Stimulated activated CD8-positive, alpha-beta memory T cell treated with anti-CD3 and anti-CD28 coated beads, Interleukin-15, amount 100 ng/mL, for 24 hours (primary cell): ENCODE measurements at regions not wholly inside any gene's neighbourhood (a gene's known extent, or its start where the extent isn't known, plus 50 kb on each side); places are given as distances from the start of the nearest gene placed in this dataset.

Source experiments
- DNase-seq: peaks from one replicate; pipeline ENCODE4 v3.0.0-alpha.2; 2020; ENCODE audit warnings: low read depth

DNA sequence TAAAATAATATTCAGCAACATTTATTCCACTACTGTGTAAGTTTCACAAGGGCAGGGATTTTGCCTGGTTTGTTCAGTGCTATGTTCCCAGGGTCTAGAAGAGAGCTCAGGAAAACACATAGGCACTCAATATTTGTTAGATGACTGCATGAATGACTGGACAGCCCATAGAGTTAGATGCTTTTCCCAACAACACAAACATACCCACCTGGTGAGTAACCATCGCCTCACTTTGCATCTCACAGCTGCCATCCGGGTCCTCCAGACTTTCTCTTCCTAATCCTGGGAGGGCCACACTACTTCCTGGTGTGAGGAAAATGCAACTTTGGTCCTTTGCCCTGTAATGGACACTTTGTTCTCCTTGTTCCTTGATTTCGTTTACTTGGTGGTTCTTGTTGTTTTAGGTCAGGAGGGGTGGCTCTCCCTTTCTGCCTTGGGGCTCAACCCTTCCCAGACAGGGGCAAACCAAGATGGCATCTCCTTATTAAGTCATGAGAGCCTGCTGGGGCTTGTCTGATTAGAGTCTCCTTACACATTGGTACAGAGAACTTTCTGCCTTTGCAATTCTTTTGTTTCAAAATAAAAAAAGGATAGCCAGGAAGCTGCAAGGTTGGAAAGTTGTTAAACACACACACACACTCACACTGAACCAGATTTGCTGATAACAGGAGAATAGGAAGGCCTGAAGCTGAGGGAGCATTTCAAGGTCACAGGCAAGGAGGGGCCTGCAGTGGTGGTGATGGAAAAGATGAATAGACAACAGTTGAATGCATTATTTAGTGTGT, 190.6 kb downstream of the MID1IP1 start:
- DNase-seq: no peak

DNA sequence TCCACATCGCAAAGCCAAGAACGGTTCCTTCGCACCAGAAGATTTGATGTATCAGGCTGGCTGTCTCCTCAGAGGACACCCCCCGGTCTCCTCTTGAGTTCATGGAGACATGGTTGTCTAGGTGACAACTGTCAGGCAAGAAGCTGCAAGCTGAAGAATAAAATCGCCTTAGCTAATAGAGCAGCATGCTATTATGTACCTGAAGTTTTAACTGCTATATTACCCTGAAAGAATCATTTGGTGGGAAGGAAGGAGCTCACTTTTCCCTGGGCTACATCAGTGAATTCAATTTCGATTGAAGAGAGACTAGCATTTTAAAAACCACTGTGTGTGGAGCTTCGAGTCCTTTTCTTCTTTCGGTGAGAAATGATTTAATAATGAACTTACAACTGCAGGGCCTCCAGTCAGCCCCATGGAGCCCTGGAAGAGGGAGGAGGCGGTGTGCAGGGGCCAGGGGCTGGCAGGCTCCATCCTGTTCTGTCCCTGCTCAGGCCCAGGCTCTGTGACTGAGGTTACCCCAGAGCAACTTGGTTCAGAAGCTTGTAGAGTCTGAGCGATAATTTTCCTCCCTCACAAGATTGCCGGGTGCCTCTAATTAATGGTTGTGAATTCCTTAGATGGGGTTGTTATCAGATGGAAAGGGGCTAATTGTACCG, 191.3 kb downstream of the MID1IP1 start:
- no peak for DNase-seq

DNA sequence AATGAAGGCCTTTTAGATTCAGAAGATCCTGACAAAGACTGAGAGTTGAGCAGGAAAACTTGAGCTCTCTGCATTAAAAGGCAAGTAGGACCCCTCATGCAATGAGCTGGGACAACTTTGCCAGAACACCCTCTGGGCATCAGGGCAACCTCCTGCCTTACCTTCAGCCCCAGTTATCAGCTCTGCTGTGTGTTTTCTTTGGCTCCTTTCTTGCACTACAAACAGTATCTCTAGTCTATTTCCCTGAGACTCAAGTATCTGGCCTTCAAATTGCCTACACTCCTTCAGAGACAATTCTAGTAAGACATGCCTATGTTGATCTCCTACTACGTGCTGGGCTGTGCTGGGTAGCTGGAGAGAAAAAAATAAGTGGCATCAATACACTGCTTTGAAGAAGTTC, 192.2 kb downstream of the MID1IP1 start:
- DNase-seq: no peak

DNA sequence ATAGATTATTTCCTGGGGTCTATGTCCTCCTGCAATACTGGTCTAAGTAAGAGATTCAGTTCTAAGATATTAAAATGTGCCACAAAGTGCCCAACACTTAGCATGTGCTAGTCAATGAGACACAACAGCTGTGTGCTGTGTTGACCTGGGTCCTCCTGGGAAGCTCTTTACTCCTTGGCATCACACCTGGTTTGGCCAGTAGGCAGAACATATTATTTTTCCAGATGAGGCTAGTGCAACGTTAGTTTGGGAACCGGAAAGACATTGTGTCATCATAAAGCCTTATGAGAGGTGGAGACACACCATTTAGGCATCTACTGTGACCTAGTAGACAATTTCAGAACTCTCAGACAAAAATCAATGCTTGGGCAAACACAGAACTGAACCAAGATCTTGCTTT, 197.8 kb downstream of the MID1IP1 start:
- DNase-seq: no peak

DNA sequence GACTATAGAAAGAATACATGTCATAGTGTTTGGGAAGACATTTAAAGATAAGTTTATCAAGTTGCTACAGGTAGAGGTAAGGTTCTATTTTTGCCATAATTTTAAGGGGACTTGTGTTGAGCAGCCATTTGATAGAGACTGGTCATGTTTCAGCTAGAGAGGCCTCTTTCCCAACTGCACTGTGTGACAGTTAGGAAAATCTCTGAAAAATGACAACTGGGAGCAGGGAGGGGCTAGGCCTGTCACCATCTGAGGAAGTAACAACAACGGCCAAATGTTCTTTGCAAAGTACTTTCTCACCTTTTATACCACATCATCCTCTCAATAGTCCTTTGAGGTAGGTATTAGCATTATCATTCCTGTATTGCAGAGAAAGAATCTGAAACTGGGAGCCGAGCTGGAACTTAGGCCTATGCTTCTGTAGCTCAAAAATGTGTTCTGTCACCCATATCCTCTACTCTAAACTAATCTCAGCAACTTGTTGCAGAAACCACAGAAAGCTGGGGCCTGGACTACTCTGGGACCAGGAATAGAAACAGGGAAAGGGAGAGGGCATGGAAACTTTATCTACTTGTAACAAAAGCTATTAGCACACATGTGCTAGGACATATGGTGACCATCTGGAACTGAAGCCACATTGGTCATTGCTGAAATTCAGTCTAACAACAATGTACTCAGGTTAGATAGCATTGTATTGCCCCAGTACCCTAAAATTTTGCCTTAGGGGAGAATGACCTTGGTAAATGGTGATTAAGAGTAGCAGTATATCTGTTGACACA, 198.9 kb downstream of the MID1IP1 start:
- DNase-seq: no peak

DNA sequence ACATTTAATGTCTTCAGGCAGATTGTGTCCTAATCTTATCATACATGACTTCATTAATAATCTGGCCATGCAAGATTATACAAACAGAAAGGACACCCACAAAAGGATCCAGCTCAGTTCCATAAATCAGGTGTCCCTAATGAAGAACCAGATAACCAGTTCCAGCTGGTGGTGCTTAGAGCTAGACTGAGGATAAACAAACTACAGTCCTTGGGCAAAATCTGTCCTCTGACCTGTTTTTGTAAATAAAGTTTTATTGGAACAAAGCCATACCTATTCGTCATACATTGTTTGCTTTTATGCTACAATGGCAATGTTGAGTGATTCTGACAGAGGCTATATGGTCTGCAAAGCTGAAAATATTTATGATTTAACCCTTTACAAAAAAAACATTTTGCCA, 199.5 kb downstream of the MID1IP1 start:
- DNase-seq: no peak

DNA sequence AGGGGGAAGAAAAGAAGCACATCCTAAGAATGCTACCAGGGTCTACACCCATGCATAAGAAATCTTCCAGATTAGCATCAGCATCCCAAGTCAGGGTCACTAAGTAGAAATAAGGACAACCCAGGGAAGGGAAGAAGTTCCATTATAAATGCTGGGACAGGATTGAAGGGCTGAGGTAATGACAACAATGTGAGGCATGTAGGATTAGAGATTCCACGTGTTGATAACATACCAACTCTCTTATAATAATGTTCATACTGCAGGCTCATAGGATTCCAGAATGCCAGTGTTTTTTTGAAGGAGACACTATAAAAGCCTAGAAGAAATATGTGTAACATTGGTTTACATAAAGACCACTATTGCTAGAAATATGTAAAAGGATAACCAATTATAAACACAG, 201.2 kb downstream of the MID1IP1 start:
- no peak for DNase-seq

DNA sequence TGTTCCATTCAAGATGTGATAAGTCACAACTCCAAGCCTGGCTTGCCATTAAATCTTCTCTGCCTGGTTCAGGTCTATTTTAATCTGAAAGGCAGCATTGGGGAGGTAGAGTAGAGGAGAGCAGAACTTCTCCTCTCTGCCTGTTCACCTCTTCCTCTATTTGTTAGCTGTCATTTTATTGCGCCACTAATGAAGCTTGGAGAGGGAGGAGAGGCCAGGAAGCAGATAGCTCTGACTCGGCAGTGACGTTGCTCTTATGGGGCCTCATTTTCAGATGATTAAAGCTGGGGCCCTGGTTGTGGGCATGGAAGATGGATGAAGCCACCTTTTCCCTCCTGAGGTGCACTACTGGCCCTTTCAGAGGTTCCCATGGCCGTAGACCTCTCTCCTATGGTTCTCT, 207.3 kb downstream of the MID1IP1 start:
- DNase-seq: no peak

DNA sequence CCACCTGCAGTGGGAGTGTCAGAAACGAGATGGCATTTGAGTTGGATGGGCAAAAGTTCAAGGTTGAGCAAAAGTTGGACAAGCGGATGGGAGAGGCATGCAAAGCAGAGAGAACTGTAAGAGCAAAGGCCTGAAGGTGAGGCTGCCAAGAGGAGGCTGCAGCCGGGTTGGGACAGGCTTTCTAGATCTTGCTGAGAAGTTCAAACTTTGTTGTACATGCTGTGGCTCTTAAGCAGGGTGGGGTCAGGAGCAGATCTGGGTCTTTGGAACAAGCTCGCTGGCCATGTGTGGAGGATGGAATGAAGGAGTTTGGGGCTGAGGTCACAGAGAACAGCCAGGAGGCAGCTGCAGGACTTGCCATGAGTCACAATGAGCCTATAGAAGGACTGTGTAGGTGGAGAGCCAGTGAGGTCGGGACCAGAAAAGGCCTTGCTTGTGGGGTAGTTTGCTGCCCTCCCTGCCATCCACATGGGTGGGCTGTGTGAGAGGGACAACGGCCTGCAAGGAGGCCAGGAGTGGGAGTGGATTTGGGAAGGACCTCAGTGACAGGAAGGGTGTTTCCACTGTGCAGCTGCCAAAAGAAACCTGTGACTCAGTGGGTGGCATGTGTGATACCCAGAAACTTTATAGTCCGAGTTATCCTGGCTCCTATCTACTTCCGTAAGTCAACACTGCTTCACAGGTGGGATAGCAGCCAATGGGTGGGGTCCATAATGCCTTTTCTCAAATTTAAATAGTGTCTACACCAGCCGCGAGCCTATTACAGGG, 210.4 kb downstream of the MID1IP1 start:
- no peak for DNase-seq

DNA sequence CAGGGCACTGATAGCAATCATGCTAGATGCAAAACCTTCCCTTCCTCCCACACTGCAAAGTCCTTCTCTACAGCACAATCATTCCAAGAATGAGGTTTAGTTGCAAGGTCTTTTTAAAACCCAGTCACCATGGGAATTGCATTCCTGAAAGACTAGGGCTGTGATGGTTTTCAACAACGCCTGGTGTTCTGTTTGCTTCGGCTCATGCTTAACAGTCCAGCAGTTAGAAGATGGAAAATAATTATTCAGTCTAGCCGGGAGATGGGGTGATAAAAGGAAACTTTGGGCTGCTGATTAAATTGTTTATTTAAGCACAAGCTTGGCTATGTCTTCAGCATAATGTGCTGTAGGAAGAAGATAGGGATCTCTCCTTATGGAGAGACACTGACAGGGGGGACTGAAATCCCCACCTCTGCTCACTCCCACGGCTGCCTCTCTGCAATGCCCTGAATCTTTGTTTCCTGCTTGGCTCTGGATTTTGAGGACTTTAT, 211.4 kb downstream of the MID1IP1 start:
- DNase-seq: no peak

DNA sequence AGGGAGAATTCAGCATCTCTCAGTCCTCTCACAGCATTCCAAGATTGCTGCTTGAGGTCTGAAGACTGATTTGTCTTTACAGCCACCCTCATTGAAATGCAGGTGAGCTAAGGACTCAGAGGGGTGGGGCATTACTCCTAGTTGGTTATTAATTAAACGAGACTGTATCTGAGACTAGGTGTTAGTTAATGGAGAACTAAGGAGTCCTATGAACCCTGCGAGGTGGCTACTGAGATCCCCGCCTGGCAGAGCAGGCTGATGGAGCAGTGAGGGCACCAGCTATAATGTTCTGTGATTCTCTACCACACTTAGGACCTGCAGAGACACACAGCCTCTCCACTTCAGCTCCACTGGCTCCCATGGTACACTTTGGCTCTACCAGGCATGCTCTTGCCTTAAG, 215.3 kb downstream of the MID1IP1 start:
- DNase-seq: no peak

DNA sequence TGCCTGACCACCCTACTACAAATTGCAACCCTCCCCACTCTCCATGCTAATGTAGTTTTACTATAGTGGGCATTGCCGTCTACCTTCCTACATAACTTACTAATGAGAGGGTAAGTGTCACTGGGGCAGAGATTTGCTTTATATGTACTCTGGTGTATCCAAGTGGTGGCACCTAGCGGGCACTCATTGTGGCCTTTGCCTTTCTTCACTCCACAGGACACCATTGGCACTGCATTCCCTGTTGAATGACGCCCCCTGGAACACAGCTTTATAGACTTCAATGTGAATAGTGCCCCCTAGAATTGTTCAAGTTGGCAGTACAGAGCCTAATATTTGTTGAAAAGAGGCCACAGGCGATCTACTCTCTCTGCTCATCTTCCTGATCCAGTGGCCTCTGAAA, 215.8 kb downstream of the MID1IP1 start:
- DNase-seq: no peak

DNA sequence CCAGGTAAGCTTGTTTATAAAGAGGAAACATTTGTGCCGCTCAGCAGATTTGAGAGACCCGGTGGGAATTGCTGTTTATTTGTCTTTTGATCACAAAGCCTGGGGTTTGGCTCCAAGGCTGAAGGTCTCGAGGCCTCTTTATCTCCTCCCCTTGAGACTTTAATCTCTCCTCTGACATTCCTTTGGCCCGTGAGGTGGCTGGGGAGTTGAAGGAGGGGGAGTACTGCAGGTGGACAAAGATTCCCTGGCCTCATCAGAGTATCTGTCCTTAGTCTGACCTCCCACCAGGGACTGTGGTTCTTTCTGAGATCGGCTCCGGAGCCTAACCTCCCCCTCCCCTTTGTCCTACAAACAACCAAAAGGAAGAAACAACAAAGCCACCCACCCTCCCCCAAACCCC, 216.5 kb downstream of the MID1IP1 start:
- no peak for DNase-seq

DNA sequence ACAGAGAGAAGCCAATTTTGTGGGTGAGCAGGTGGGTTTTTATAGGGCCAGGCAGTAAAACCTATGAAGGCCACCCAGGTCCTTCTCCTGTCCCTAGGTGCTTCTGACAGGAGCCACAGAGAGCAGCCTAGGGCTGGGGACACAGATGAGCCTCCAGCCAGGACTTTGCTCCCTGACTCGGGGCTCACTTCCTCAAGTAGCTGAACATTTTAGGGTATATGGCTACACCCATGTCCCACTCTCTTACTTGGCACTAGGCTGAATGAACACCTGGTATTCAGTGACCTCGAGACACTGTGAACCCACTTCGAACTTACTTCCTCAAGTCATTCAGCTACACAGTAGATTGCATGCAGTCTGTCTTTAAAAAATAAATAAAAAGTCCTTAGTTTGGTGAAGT, 217.3 kb downstream of the MID1IP1 start:
- DNase-seq: no peak

DNA sequence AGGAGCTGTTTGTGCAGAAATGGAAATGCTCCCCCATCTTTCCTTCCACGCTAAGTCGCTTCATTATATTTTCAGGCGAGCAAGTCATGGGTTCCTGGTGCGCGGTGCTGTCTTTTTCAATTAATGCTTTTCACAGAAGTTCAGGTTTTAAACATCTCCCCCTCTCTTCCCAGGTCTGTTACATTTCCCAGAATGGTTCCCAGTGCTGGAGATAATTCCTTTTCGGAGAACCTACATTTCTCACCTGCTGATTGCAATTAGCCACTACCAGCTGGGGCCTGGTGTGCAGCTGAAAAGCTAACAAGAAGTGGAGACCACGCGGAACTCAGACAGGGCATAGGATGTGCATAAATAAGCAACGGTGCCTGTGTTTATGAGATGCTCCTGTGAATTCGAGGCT, 217.8 kb downstream of the MID1IP1 start:
- no peak for DNase-seq

DNA sequence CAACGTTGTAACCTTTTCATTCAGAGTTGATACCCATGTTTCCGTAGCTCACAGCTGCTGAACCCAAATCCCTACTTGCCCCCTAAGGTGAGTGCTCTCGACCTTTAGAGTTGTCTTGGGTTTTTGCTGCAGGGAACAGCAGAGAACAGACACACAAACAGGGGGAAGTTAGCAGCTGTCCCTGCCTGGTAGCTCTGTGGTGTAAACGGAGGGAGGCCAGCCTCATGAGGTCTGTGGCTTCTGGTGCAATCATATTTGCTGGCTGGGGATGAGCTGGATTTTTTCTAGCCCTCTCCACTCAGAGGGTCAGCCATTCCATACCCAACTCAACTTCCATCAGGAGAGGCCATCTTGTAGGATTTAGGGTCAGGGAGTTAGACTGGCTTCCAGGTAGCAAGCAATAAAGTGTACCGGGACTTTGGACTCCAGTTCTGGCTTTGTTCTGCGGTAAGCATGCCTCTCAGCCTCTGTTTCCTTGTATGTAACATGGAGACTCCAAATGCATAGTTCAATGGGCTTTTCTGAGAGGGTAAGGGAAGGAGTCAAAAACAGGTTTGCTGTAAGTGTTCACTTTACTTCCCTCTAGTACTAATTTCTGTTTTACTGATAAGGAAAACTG, 218.9 kb downstream of the MID1IP1 start:
- no peak for DNase-seq

DNA sequence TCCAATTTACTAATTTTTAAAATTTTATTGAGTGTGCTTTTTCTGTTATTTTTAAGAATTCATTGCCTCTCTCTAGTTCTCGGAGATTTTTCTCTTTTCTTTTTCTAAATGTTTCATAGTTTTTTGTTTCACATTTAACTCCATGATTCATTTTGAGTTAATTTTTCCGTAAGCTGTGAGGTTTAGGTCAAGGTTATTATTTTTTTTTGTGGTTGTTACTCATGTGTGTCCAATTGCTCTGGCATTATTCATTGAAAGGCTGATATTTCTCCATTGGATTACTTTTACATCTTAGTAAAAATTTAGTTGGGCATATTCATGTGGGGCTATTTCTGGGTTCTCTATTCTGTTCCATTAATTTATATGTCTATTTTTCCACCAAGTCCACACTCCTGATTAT, 220.8 kb downstream of the MID1IP1 start:
- no peak for DNase-seq

DNA sequence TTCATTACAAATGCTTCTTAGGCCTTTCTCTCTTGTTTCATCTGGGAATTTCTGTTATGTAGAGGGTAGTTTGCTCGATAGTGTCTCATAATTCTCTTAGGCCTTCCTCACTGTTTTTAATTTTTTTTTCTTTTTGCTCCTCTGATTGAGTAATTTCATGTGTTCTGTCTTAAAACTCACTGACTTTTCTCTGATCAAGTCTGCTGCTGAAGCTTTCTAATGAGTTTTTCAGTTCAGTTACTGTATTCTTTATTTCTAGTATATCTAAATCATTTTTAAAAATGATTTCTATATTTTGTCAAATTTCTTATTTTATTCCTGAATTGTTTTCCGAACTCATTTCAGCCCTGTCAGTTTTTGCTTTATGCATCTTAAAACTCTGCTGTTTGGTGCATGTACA, 228.0 kb downstream of the MID1IP1 start:
- DNase-seq: no peak

DNA sequence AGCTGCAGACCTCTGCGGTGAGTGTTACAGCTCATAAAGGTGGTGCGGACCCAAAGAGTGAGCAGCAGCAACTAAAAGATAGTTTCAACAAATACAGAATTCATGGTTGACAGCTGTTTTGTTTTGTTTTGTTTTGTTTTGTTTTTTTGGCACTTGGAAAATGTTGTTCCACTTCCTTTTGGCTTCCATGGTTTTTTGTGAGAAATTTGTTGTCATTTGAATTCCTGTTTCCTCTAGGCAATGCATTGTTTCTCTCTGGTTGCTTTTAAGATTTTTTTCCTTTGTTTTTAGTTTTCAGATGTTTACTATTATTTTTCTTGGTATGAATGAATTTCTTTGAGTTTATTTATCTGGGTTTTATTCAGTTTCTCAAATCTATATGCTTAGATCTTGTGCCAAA, 229.4 kb downstream of the MID1IP1 start:
- no peak for DNase-seq

DNA sequence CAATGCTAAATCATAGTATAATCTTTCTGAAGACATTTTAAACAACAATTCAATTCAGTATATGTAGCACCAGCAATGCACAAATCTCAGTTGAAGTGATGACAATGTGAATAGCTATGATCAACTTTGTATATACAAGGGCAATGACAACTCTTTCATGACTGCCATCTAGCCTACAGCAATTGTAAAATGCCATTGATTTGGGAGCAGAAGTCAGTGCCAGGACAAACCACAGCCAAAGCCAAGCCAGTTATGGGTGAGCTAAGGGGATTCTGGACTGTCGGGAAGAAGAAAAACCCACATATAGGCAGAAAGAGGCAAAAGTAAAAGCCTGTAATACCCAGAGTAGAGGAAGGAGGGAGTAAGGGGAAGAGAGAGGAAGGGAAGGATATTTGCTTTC, 238.6 kb downstream of the MID1IP1 start:
- DNase-seq: no peak

DNA sequence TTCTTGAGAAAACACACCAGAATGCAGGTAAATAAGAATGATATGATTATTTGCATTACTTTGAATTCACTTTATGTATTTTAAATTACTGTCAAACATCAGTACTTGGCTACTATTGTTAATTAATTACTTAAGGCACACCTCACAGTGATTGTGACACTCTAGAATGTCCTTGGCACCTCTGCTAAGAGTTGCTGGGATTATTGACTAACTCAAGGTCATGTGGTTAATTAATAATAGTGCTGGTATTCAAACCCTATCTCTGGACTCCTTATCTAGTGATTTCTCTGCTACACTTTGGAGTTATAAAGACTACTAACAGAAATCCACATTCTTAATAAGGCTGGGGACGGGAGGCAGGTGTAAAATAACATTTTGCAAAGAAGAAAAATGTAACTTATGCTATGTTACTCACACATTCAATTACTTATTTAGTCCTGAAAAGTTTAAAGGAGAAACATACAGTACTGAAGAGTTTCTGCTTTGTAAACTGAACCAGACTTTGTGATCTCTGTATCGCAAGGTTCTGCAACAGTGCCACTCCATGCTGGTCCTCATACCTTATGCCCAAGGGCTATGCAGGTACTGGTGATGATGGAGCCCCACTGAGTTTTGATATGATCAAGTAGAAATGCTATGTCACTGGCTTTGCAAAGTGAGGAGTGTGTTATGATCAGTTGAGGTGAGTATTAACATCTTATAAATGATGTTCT, 242.7 kb downstream of the MID1IP1 start:
- no peak for DNase-seq
